ENCODE measurements at regions not wholly inside any gene's neighbourhood (a gene's known extent, or its start where the extent isn't known, plus 50 kb on each side); places are given as distances from the start of the nearest gene placed in this dataset.

DNA sequence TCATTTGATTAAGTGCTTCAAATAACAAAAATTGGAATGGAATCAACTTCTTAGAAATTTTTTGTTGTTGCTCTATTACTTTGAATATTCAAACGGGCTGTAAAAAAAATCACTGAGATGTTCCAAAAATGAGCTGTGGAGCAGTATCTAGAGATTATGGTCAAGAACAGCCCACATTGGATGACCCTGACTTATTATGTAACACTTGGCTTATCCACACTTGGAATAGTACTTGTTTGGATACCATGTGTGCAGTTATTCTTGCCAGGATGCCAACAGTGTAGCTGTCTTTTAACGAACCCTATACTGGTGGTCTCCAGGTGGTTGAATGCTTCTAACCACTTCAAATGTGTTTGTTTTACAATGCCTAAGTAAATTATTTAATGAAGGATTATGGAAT lies 64.9 kb upstream of the CAMK2D start:
- TF ChIP-seq POLR2A (IDR thresholded peaks at IDR 0.05), result no peak
- TF ChIP-seq, protein P1, sequence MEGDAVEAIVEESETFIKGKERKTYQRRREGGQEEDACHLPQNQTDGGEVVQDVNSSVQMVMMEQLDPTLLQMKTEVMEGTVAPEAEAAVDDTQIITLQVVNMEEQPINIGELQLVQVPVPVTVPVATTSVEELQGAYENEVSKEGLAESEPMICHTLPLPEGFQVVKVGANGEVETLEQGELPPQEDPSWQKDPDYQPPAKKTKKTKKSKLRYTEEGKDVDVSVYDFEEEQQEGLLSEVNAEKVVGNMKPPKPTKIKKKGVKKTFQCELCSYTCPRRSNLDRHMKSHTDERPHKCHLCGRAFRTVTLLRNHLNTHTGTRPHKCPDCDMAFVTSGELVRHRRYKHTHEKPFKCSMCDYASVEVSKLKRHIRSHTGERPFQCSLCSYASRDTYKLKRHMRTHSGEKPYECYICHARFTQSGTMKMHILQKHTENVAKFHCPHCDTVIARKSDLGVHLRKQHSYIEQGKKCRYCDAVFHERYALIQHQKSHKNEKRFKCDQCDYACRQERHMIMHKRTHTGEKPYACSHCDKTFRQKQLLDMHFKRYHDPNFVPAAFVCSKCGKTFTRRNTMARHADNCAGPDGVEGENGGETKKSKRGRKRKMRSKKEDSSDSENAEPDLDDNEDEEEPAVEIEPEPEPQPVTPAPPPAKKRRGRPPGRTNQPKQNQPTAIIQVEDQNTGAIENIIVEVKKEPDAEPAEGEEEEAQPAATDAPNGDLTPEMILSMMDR (IDR thresholded peaks at IDR 0.05), result no peak
